Parathyroid adenoma (tissue), 2 donors: ENCODE measurements at regions not wholly inside any gene's neighbourhood (a gene's known extent, or its start where the extent isn't known, plus 50 kb on each side); places are given as distances from the start of the nearest gene placed in this dataset.

Source experiments
- H2AFZ ChIP-seq: fragments of 300-600 bp; sonication (generic); one replicate; pipeline ENCODE4 v1.7.0; 2017; ENCODE audit warnings: antibody characterized with exemption, mild to moderate bottlenecking
- H3K27ac ChIP-seq: fragments of 300-600 bp; sonication (generic); one replicate; pipeline ENCODE4 v1.7.0; 2017
- H3K27me3 ChIP-seq: fragments of 300-600 bp; sonication (generic); one replicate; pipeline ENCODE4 v1.7.0; 2017; ENCODE audit warnings: low read length; ENCODE audit not compliant: control insufficient read depth, insufficient read depth
- H3K36me3 ChIP-seq: fragments of 300-600 bp; sonication (generic); one replicate; pipeline ENCODE4 v1.7.0; 2017; ENCODE audit warnings: low read length; ENCODE audit not compliant: control insufficient read depth, insufficient read depth
- H3K4me1 ChIP-seq: fragments of 300-600 bp; sonication (generic); one replicate; pipeline ENCODE4 v1.7.0; 2017; ENCODE audit warnings: control low read depth
- H3K4me2 ChIP-seq: fragments of 300-600 bp; sonication (generic); one replicate; pipeline ENCODE4 v1.7.0; 2017; ENCODE audit warnings: low read length
- H3K4me3 ChIP-seq: fragments of 300-600 bp; sonication (generic); one replicate; pipeline ENCODE4 v1.7.0; 2017; ENCODE audit warnings: low read depth, low read length
- H3K79me2 ChIP-seq: fragments of 300-600 bp; sonication (generic); one replicate; pipeline ENCODE4 v1.7.0; 2017; ENCODE audit warnings: control low read depth
- H3K9ac ChIP-seq: fragments of 300-600 bp; sonication (generic); one replicate; pipeline ENCODE4 v1.7.0; 2017; ENCODE audit warnings: mild to moderate bottlenecking
- H3K9me3 ChIP-seq: fragments of 300-600 bp; sonication (generic); one replicate; pipeline ENCODE4 v1.7.0; 2017; ENCODE audit warnings: low read length; ENCODE audit not compliant: control insufficient read depth
- TF ChIP-seq, protein P1 (sequence below): fragments of 300-600 bp; sonication (generic); IDR thresholded peaks from one replicate; pipeline ENCODE4 v1.7.0; 2017; ENCODE audit warnings: antibody characterized with exemption, mild to moderate bottlenecking
- donor health status: primary hyperparathyroidism.

DNA sequence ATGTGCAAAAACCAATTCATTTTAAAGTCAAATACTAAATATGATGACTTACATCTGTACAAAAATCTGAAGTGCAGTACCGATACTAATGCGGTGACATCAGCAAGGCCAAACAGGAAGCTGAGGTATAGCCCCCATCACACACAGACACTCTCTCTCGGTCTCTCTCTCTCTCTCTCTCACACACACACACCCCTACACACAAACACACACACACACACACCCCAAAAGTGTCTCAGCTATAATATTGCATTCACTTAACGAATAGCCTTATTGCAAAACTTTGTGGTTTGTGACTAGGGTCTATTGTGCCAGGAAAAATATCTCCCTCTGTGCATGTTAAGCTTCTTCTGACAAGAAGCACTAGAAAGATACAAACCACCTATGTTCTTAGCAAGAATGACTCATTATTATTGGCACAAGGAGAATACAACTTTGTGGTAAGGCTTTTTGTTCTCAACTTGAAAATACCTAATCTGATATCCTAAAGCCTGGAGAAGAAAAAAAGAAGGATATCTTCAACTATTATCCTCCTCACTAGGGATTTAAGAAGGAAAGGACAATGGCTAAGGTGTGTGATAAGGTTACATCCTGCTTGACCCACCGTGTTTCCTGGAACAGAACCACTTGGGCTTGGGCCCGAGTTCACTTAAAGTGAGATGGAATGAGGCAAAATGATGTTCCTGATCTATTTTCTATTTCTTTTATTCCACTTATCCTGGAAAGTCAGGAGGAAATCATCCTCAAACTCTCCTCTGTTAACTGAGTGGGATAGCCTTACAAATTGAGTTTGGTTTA, 107.1 kb downstream of the NIBAN1 start:
- H2AFZ ChIP-seq: no peak overlapping the region
- no peaks in the 10 kb centered on the region for H3K79me2 ChIP-seq
- H3K9ac ChIP-seq: no peak overlapping the region
- TF ChIP-seq, protein P1, sequence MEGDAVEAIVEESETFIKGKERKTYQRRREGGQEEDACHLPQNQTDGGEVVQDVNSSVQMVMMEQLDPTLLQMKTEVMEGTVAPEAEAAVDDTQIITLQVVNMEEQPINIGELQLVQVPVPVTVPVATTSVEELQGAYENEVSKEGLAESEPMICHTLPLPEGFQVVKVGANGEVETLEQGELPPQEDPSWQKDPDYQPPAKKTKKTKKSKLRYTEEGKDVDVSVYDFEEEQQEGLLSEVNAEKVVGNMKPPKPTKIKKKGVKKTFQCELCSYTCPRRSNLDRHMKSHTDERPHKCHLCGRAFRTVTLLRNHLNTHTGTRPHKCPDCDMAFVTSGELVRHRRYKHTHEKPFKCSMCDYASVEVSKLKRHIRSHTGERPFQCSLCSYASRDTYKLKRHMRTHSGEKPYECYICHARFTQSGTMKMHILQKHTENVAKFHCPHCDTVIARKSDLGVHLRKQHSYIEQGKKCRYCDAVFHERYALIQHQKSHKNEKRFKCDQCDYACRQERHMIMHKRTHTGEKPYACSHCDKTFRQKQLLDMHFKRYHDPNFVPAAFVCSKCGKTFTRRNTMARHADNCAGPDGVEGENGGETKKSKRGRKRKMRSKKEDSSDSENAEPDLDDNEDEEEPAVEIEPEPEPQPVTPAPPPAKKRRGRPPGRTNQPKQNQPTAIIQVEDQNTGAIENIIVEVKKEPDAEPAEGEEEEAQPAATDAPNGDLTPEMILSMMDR: no peak
- H3K4me2 ChIP-seq: no peak overlapping the region
- H3K27me3 ChIP-seq: no peaks in the 10 kb centered on the region
- H3K9me3 ChIP-seq: no peaks in the 10 kb centered on the region
- H3K4me3 ChIP-seq: no peak overlapping the region
- H3K4me1 ChIP-seq: no peaks in the 10 kb centered on the region
- no peaks in the 10 kb centered on the region for H3K36me3 ChIP-seq
- H3K27ac ChIP-seq: no peak overlapping the region

DNA sequence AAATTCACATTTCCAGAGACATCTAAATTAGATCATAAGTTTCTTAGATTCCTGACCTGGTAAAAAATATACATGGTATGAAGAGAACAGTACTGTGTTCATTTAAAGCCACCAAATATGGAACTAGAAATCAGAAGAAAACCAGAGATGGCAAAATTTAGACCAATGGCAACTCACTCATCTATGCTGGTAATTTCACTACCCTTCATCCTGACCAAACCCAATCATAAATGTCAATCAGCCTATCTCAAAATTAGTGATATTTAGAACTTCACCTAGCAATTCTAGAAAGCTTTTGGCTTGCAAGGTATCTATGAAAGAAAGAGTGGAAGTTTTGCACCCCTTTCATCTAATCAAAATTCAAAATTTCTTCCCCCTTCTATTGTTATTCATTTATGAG, 107.7 kb downstream of the NIBAN1 start:
- Histone ChIP-seq H3K27me3 (no peaks in the 10 kb centered on the region), H3K79me2 (no peaks in the 10 kb centered on the region), H2AFZ (no peak overlapping the region), H3K9me3 (no peaks in the 10 kb centered on the region), H3K36me3 (no peaks in the 10 kb centered on the region), H3K4me2 (no peak overlapping the region), H3K27ac (no peak overlapping the region), H3K9ac (no peak overlapping the region), H3K4me3 (no peak overlapping the region), H3K4me1 (no peaks in the 10 kb centered on the region)
- TF ChIP-seq, protein P1: no peak

DNA sequence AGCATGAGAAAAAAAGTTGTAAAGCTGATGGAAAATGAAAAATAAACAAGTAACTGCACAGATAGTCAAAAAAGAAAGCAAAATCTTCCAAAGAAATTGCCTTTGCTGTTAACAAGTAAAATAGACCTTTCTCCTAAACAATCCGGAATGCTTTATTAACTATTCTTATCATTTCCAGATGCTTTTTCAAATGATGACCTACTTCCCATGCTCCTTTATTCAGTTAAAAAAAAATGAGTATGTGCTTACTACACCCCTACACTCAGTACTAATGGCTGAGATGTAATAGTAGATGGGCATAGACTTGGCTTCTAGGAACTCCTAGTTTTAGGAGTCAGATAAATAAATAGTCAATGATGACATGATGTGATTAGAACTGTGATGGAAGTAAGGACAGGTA, 108.5 kb downstream of the NIBAN1 start:
- H3K4me2 ChIP-seq: no peak overlapping the region
- H3K9me3 ChIP-seq: no peaks in the 10 kb centered on the region
- TF ChIP-seq, protein P1: no peak
- H2AFZ ChIP-seq: no peak overlapping the region
- no peaks in the 10 kb centered on the region for H3K4me1 ChIP-seq
- H3K9ac ChIP-seq: no peak overlapping the region
- no peak overlapping the region for H3K27ac ChIP-seq
- H3K4me3 ChIP-seq: no peak overlapping the region
- H3K27me3 ChIP-seq: no peaks in the 10 kb centered on the region
- no peaks in the 10 kb centered on the region for H3K36me3 ChIP-seq
- no peaks in the 10 kb centered on the region for H3K79me2 ChIP-seq

DNA sequence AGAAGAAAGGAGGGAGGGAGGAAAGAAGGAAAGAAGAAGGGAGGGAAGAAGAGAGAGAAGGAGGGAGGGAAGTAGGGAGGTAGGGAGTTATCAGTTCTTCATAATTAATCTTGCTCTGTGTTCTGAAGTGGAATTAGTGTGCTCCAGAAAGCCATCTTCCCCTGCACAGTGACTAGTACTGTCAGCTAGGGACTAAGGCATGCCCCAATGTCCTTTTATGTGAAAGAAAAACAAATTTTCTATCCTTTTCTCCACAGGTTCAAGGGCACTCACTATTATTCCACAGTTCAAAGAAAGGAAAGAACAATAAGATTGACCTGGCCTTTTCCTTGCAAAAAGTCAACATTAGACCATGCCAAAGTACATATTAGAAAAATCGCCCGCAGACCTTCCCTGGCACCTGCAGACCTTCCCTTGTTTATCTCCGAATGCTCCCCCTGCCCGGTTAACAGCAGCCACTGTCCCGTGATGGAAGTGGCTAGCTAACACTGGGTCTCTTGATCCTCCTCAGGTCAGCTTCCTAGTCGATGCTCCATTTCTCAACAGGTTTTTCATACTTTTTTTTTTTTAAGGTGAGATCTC, 107.2 kb upstream of the EDEM3 start:
- H2AFZ ChIP-seq: no peak overlapping the region
- no peaks in the 10 kb centered on the region for H3K27me3 ChIP-seq
- H3K4me2 ChIP-seq: no peak overlapping the region
- H3K4me3 ChIP-seq: no peak overlapping the region
- TF ChIP-seq, protein P1: no peak
- no peaks in the 10 kb centered on the region for H3K9me3 ChIP-seq
- no peak overlapping the region for H3K27ac ChIP-seq
- no peak overlapping the region for H3K9ac ChIP-seq
- no peaks in the 10 kb centered on the region for H3K36me3 ChIP-seq
- no peaks in the 10 kb centered on the region for H3K4me1 ChIP-seq
- no peaks in the 10 kb centered on the region for H3K79me2 ChIP-seq
